Caco-2 (cell line): ENCODE measurements at regions not wholly inside any gene's neighbourhood (a gene's known extent, or its start where the extent isn't known, plus 50 kb on each side); places are given as distances from the start of the nearest gene placed in this dataset.
A peak's percentile ranks its signal among the peaks of the same experiment; 100 is the strongest.

Experiments
- BruUV-seq: library from RNA; stranded (reverse); fragments of 400-500 nt; replicated peaks from 2 replicates; lab custom pipeline; 2021; lab: Mats Ljungman, UMichigan
- CTCF ChIA-PET: fragments of 300-600 bp; sonication (Branson Sonifier 250); formaldehyde crosslinking; loops from one replicate; lab custom pipeline; 2022; ENCODE audit warnings: antibody characterized with exemption; lab: Charles Lee
- POLR2A ChIA-PET: fragments of 300-600 bp; sonication (Branson Sonifier 250); formaldehyde crosslinking; loops from one replicate; lab custom pipeline; 2022; ENCODE audit warnings: antibody characterized with exemption; lab: Charles Lee
- DNase-seq, 2 experiments: peaks; one replicate each; pipeline versions ENCODE4 v3.0.0 to v3.0.0-alpha.2; 2020 to 2022
- H3K27me3 ChIP-seq: replicated peaks from 2 replicates; pipeline ENCODE4 v1.6.0; 2011; ENCODE audit warnings: low read length; ENCODE audit not compliant: control insufficient read depth, insufficient read depth
- H3K36me3 ChIP-seq: 2 replicates; pipeline ENCODE4 v1.5.1; 2011; ENCODE audit warnings: low read length; ENCODE audit not compliant: control insufficient read depth, insufficient read depth
- H3K4me1 ChIP-seq: fragments of 250-450 bp; sonication (Bioruptor Pico); 2 replicates; pipeline ENCODE4 v1.5.1; 2020; ENCODE audit warnings: mild to moderate bottlenecking
- H3K4me3 ChIP-seq: 2 replicates; pipeline ENCODE4 v1.5.1; 2011; ENCODE audit warnings: low read depth, mild to moderate bottlenecking, control low read depth, low read length
- H3K9me3 ChIP-seq: fragments of 250-450 bp; sonication (Bioruptor Pico); 2 replicates; pipeline ENCODE4 v1.5.1; 2020; ENCODE audit warnings: mild to moderate bottlenecking, moderate library complexity
- H3K27ac Mint-ChIP-seq: one replicate; pipeline ENCODE4 v1.8.0; 2022; ENCODE audit warnings: mixed read lengths; ENCODE audit not compliant: unreplicated experiment
- H3K27me3 Mint-ChIP-seq: one replicate; pipeline ENCODE4 v1.8.0; 2022; ENCODE audit warnings: mixed read lengths; ENCODE audit not compliant: insufficient read depth, unreplicated experiment
- H3K36me3 Mint-ChIP-seq: one replicate; pipeline ENCODE4 v1.8.0; 2022; ENCODE audit warnings: mild to moderate bottlenecking, mixed read lengths; ENCODE audit not compliant: insufficient read depth, unreplicated experiment
- H3K4me1 Mint-ChIP-seq: one replicate; pipeline ENCODE4 v1.8.0; 2022; ENCODE audit warnings: low read depth, mixed read lengths; ENCODE audit not compliant: unreplicated experiment
- H3K4me3 Mint-ChIP-seq: one replicate; pipeline ENCODE4 v1.8.0; 2022; ENCODE audit warnings: mild to moderate bottlenecking, moderate library complexity, mixed read lengths; ENCODE audit not compliant: unreplicated experiment
- H3K9me3 Mint-ChIP-seq: one replicate; pipeline ENCODE4 v1.8.0; 2022; ENCODE audit warnings: mixed read lengths; ENCODE audit not compliant: unreplicated experiment
- CTCF ChIP-seq, 2 experiments: fragments of 200-600 bp in 1 of 2; IDR thresholded peaks; 1 replicate in 1 of 2; 2 replicates in 1 of 2; pipeline versions ENCODE4 v1.5.1 to v1.8.0; 2011 to 2022; ENCODE audit warnings: antibody characterized with exemption in 1 of 2, control low read depth in 1 of 2, inconsistent platforms in 1 of 2, low read depth in 1 of 2, low read length in 1 of 2, mild to moderate bottlenecking in 1 of 2, moderate library complexity in 1 of 2; ENCODE audit not compliant: insufficient read depth in 1 of 2, severe bottlenecking in 1 of 2, unreplicated experiment in 1 of 2
- intact Hi-C: fragments of 100-400 bp; cut with micrococcal nuclease; formaldehyde crosslinking; loops from one replicate; pipeline ENCODE4 v1.10.0; 2022; ENCODE audit not compliant: unreplicated experiment

DNA sequence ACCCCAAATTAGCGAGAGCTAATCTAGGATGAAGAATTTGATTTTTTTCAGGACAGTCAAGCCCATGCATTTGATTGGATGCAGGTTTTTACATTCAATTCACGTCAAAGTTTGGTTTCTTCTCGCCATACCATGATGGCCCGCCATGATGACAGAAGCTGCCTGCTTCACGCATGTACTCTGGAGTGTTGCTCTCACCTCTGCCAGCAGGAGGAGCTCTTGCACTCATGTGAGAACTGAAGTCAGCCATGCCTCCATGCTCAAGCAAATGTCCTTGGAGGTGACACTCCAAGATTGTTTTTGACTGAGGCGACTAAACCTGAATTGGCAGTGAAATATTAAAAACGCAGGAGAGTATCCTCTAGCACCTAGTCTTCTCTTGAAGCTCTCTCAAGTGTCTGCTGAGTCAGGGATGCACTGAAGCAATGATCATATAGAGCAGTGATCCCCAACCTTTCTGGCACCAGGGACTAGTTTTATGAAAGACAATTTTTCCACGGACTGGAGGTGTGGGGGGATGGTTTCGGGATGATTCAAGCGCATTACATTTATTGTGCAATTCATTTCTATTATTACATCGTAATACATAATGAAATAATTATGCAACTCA, 120.9 kb downstream of the SAMMSON start:
- Mint-ChIP-seq H3K36me3 (no peaks in the 10 kb centered on the region), H3K27ac (no peak overlapping the region), H3K9me3 (no peaks in the 10 kb centered on the region), H3K4me3 (no peak overlapping the region), H3K4me1 (no peaks in the 10 kb centered on the region), H3K27me3 (peaks cover 5% of the 10 kb centered on the region)
- H3K36me3 ChIP-seq = no peaks in the 10 kb centered on the region
- H3K4me3 ChIP-seq = no peak overlapping the region
- TF ChIP-seq CTCF (IDR thresholded peaks at IDR 0.05; ENCODE audit: insufficient read depth in 1 of 2, low read depth in 1 of 2, low read length in 1 of 2, severe bottlenecking in 1 of 2, unreplicated experiment in 1 of 2) = peak; percentile 68 to 69
- ChIA-PET POLR2A (no interaction called here), CTCF (interaction anchor here (0.6 to 1.0 kb wide), 2 partner anchors 13 to 47 kb away, joined by 3 to 5 read pairs; no protein-coding TSS in a partner anchor)
- no peaks in the 10 kb centered on the region for H3K27me3 ChIP-seq
- intact Hi-C loops = loop anchor here (1.0 kb wide), 1 partner anchor 239 kb away; no protein-coding TSS in a partner anchor
- peak; percentile 77 for DNase-seq
- H3K4me1 ChIP-seq = no peaks in the 10 kb centered on the region
- no peaks in the 10 kb centered on the region for H3K9me3 ChIP-seq
- BruUV-seq = no TSS peak

- no peaks in the 10 kb centered on the region; the same call in 1 of the 2 replicates for H3K27me3 ChIP-seq
- no peak for TF ChIP-seq CTCF (IDR thresholded peaks at IDR 0.05; ENCODE audit: insufficient read depth in 1 of 2, low read depth in 1 of 2, low read length in 1 of 2, severe bottlenecking in 1 of 2, unreplicated experiment in 1 of 2)
- ChIA-PET CTCF (no interaction called here), POLR2A (no interaction called here)
- no peaks in the 10 kb centered on the region for H3K36me3 ChIP-seq
- BruUV-seq = no TSS peak
- H3K9me3 ChIP-seq = no peaks in the 10 kb centered on the region
- H3K27ac Mint-ChIP-seq = no peak overlapping the region
- no peaks in the 10 kb centered on the region for H3K4me1 Mint-ChIP-seq
- H3K4me3 ChIP-seq = no peak overlapping the region
- no peaks in the 10 kb centered on the region for H3K36me3 Mint-ChIP-seq
- intact Hi-C loops = no loop called here
- no peak for DNase-seq
- no peaks in the 10 kb centered on the region for H3K4me1 ChIP-seq
- H3K27me3 Mint-ChIP-seq = peaks cover 9% of the 10 kb centered on the region
- H3K9me3 Mint-ChIP-seq = no peaks in the 10 kb centered on the region
- H3K4me3 Mint-ChIP-seq = no peak overlapping the region
Measured at GRCh38 chr3:70127192-70127591, 127.7 kb downstream of the SAMMSON start.

- intact Hi-C loops = no loop called here
- Histone ChIP-seq H3K27me3 (no peaks in the 10 kb centered on the region), H3K4me3 (no peak overlapping the region), H3K36me3 (no peaks in the 10 kb centered on the region), H3K4me1 (no peaks in the 10 kb centered on the region), H3K9me3 (no peaks in the 10 kb centered on the region)
- no TSS peak for BruUV-seq
- Mint-ChIP-seq H3K4me1 (no peaks in the 10 kb centered on the region), H3K9me3 (no peaks in the 10 kb centered on the region), H3K27me3 (no peaks in the 10 kb centered on the region), H3K4me3 (no peak overlapping the region), H3K27ac (no peak overlapping the region), H3K36me3 (no peaks in the 10 kb centered on the region)
- CTCF ChIA-PET = no interaction called here
- POLR2A ChIA-PET = no interaction called here
- no peak for TF ChIP-seq CTCF (IDR thresholded peaks at IDR 0.05; ENCODE audit: insufficient read depth in 1 of 2, low read depth in 1 of 2, low read length in 1 of 2, severe bottlenecking in 1 of 2, unreplicated experiment in 1 of 2)
- DNase-seq = no peak
Measured at GRCh38 chr3:70137366-70137765, 137.8 kb downstream of the SAMMSON start.
